HG03469 (cell line): ENCODE measurements at regions not wholly inside any gene's neighbourhood (a gene's known extent, or its start where the extent isn't known, plus 50 kb on each side); places are given as distances from the start of the nearest gene placed in this dataset.

Experiments
- ATAC-seq: cut with Tn5 transposase; IDR thresholded peaks from one replicate; pipeline ENCODE4 v1.9.1; 2021; ENCODE audit warnings: mild to moderate bottlenecking, moderate library complexity, moderate number of reproducible peaks; ENCODE audit not compliant: unreplicated experiment

DNA sequence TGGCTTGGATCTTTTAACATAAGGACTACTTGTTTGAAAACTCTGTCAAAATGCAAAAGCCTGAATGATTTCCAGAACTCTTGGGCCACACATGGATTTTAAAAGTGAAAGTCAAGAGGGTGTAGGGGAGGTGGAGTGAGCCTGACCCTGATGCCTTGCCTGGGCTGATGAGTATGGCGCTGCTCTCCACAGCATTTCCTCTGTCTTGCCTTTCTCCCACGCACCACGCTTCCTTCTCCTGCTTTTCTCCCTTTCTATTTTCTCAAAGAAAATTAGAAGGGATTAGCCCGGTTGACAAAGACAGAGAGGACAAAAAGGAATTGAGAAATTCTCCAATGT is 207.0 kb upstream of the CCDC68 start:
- no peak for ATAC-seq

DNA sequence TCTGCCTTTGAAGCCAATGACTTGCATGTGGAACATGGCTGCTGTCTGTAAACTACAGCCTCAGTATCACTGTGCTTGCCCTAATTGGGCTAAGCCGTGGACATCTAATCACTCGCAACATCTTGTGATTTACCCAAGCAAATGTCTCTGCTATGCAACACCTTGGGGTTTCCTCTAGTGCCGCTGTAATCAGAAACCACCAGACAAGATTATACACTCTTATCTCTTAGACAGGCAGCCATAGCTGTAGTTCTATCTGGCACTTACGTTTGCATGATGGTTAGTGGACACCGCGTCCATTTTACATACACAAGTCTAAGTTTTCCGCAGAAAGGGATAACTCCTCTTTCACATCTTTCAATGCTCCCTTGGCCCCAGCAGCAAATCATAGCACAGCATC is 204.3 kb upstream of the CCDC68 start:
- ATAC-seq = no peak

DNA sequence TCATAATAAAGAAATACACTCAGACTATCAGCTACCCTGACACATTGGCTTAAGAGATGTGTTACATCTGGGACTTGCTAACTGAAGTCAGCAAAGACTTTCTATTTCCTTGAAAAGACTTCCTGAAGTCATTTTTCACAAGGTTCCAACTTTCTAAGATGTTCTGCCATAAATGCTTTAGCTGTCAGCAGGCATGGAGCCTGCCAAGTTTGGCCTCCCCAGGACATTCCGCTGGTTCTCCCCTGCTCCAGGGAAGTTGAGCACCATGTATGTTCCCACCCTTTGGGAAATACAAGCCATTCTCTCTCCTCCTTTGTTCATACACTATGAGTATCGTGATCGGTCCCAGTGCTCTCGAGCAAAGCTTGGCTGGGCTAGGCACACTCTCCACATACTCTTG is 202.7 kb upstream of the CCDC68 start:
- no peak for ATAC-seq

GRCh38 chr18:55159027-55159426 is 199.8 kb upstream of the CCDC68 start:
- no peak for ATAC-seq

- ATAC-seq = no peak
Measured at GRCh38 chr18:55158570-55158969, 199.3 kb upstream of the CCDC68 start.

DNA sequence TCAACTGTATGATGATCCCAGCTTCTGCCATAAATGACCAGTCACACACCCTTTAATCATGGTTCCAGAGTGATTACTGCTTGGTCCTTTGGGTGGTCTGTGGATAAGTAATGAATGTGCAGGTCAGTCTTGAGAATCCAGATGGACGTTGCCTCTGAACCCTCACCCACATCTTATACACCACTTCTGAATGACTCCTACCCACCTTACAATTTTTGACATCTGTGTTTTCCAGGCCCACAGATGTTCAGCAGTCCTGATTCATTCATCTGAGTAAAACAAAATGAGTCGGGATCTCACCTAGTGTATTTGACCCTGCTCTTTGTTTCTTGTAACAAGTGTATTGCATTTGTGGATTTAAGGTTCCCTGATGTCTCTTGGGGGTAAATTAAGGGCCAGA is 194.1 kb upstream of the CCDC68 start:
- no peak for ATAC-seq

GRCh38 chr18:55152801-55153200 is 193.5 kb upstream of the CCDC68 start:
- ATAC-seq = no peak

- ATAC-seq = no peak
Measured at GRCh38 chr18:55149994-55150393, 190.7 kb upstream of the CCDC68 start.

DNA sequence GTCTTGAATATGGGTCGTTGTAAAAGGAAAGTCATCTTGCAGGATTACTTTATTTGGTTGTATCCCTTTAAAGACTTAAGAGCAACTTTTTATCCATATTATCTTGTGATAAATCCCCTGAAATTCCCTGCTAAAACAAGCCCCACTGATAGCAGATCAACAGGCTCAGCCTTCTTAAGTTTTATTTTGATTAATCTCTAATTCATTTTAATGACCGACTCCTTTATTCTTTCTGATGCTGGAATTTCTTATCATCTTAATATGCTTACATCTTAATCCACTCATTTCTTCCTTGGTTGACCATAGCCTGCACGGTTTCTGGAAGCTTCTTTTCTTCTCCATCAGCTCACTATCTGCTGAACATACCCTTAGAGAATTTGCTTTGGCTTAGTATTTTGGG is 188.5 kb upstream of the CCDC68 start:
- no peak for ATAC-seq

DNA sequence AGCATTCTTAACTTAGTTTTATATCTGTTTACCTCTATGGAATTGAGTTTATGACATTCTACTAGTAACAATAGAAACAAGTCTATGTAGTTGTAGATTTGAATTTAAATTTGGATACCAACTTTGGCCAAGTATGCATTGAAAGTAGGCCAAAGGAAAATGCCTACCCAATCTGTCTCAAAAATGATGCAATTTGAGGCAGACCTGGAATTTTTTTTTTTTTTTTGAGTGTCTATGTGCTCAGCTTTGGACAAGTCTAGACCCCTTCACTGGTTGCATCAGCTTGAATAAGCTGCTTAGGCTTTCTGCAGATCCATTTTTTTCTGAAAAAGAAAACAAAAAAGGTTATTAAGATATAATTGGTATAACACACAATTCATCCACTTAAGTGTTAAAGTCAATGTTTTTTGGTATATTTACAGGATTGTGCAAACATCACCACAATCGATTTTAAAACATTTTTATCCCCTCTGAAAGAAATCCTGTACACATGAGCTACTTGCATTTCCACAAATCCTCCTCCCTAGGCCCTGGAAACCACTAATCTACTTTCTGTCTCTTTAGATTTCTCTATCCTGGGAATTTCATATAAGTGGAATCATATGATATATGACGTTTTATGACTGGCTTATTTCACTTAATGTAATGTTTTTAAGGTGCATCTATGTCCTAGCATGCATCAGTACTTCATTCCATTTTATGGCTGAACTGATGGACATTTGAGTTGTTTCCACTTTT is 185.1 kb upstream of the CCDC68 start:
- no peak for ATAC-seq

- no peak for ATAC-seq
Measured at GRCh38 chr18:55142410-55142809, 183.1 kb upstream of the CCDC68 start.

DNA sequence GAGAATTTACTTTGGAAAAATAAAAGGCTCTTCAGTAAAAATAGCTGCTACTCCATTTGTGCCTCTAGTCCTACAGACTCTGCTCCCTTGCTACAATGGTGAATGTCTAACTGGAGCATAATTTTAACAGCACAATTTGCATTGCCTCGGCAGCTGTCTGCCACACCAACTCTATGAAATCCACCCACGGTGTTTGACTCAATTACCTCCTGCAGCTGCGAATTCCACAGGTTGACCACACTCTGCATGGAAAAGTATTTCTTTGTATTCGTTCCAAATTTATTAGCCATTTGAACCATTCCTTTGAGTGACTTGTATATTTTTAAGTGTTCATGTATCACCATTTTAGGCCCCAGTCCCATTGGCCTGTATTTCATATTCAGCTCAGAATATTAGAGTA is 182.1 kb upstream of the CCDC68 start:
- ATAC-seq = no peak

DNA sequence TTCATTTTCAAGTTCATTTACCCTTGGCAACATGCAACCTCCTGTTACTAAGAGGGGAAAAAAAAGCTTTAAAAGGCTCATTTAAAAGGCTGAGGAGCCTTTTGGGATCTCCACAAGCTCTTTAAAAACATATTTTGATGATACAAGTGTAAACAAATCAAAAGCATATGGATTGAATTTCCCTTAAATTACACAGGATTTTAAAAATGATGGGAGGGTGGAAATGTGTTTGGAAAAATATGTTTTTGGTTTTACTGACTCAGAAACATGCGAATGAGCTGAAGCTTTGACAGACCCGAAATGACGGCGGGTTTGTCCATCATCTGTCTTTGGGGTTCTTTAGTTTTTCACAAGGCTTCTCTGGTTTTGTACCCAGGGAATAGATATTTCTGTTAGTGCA is 180.6 kb upstream of the CCDC68 start:
- ATAC-seq = no peak

DNA sequence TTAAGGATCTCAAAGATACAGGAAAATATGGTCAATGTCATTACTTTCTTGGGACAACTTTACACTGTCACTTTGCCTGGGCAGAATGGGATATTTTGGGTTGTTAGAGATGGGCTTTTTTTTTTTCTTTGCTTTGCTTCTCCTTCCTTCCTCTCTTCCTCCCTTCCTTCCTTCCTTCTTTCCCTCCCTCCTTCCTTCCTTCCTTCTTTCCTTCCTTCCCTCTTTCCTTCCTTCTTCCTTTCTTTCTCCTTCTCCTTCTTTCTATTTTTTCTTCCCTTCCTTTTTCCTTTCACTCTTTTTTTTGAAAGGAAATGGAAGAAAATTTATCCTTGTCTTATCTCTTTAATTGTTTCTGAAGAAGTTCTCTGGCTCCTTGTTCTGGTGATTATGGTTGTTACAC is 180.0 kb upstream of the CCDC68 start:
- no peak for ATAC-seq

DNA sequence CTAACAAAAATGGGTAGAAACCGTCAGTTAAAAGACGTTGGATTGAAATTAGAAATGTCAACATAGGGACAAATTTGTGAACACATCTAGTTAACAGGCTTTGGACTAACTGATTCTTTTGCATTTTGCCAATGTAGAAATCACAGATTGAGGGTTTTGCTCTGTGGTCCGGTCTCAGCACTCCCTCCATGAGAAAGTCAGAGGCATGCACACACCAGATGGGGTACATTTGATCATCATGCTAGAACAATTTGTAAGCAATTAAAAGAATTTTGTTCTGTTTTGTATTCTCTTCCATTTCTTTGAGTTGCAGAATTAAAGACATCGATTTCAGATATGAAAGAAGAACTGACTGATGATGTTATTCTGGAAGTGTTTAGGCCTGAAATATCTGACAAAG is 179.1 kb upstream of the CCDC68 start:
- no peak for ATAC-seq

DNA sequence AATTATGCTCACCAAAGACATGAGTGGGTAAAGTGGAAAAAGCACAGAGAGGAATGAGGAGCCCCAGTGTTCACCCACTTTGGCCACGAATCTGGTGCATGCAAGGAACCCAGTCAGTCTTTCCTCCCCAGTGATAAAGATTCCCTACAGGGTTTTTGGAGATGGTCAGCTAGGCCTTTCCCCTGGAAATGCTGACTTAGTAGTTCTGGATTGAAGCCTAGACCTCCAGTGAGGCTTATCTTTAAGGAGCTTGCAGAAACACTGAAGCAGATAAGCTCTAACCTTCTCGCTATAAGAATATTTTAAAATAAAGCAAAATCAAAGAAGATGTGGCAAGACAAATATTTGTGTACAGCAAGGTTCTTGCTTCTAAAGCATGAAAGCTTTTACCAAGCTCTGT is 178.3 kb upstream of the CCDC68 start:
- ATAC-seq = no peak

DNA sequence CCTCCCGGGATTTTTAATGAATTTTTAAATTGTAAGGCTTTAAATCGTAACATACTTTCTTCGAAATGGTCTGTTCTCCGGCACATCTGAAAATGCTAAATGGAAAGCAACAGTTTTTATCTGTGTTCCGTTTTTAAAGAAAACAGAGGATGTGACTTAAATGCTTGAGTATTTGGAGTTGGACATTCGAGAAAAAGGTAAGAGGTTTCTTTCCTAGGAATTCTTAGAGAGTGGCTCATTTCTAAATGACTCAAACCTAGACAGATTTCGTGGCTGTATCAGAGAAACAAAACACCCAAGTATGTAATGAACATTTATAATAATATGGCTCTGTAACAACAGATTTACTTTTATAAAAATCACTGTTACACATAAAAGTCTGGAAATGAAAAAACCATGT is 177.6 kb upstream of the CCDC68 start:
- no peak for ATAC-seq

GRCh38 chr18:55136258-55136657 is 177.0 kb upstream of the CCDC68 start:
- no peak for ATAC-seq

- ATAC-seq = no peak
Measured at GRCh38 chr18:55133378-55133777, 174.1 kb upstream of the CCDC68 start.

GRCh38 chr18:55128437-55128836 is 169.2 kb upstream of the CCDC68 start:
- no peak for ATAC-seq

DNA sequence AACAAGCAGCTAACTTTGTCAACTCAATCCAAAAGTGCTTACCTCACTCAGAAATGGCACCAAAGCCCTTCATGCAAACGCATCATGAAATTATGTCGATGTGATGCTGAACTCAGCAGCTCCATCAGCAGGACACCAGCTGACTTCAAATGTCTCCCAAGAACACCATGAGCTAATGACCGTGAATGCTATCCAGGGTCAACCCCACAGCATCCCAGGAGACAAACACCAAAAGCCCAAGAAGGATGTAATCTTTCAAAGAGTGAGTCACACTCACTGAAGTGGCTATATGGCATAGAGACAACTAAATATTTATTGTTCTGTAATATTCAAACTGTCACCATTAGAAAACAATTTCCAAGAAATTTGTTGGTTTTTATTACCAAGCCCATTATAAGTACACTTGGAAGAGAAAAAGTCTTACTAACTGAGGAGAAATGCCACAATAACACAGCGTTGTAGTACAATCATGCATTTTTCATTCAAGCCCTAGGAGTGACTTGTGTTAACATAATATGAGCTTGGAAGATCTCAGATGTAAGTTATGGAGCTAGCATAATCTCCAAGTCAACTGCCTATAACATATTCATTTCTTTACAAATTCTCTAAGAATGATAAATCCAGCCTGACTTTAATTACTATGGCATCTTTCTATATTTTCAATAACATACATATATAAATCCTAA is 165.0 kb upstream of the CCDC68 start:
- ATAC-seq = no peak

GRCh38 chr18:55123361-55123760 is 164.1 kb upstream of the CCDC68 start:
- no peak for ATAC-seq
